Nephron (organoid): ENCODE measurements at regions not wholly inside any gene's neighbourhood (a gene's known extent, or its start where the extent isn't known, plus 50 kb on each side); places are given as distances from the start of the nearest gene placed in this dataset.
A peak's percentile ranks its signal among the peaks of the same experiment; 100 is the strongest.

Experiments
- H3K27ac Mint-ChIP-seq, 3 experiments: 2 replicates each; pipeline ENCODE4 v1.8.0; 2020; ENCODE audit warnings: mixed read lengths in 3 of 3, mild to moderate bottlenecking in 2 of 3, moderate library complexity in 1 of 3
- H3K27me3 Mint-ChIP-seq: 2 replicates; pipeline ENCODE4 v1.8.0; 2021; ENCODE audit warnings: low read depth, mild to moderate bottlenecking, moderate library complexity, mixed read lengths
- H3K36me3 Mint-ChIP-seq: 2 replicates; pipeline ENCODE4 v1.8.0; 2020; ENCODE audit warnings: low read depth, mixed read lengths
- H3K4me1 Mint-ChIP-seq: 2 replicates; pipeline ENCODE4 v1.8.0; 2020; ENCODE audit warnings: mixed read lengths
- H3K4me3 Mint-ChIP-seq, 3 experiments: 2 replicates each; pipeline ENCODE4 v1.8.0; 2020; ENCODE audit warnings: mild to moderate bottlenecking in 3 of 3, mixed read lengths in 3 of 3, moderate library complexity in 2 of 3
- H3K9me3 Mint-ChIP-seq: 2 replicates; pipeline ENCODE4 v1.8.0; 2020; ENCODE audit warnings: mixed read lengths
- TF ChIP-seq, protein P1 (sequence below), 3 experiments: fragments of 200-600 bp; sonication (generic); IDR thresholded peaks; one replicate each; pipeline ENCODE4 v1.5.0; 2021; ENCODE audit warnings: antibody characterized with exemption in 3 of 3; ENCODE audit not compliant: unreplicated experiment in 3 of 3

DNA sequence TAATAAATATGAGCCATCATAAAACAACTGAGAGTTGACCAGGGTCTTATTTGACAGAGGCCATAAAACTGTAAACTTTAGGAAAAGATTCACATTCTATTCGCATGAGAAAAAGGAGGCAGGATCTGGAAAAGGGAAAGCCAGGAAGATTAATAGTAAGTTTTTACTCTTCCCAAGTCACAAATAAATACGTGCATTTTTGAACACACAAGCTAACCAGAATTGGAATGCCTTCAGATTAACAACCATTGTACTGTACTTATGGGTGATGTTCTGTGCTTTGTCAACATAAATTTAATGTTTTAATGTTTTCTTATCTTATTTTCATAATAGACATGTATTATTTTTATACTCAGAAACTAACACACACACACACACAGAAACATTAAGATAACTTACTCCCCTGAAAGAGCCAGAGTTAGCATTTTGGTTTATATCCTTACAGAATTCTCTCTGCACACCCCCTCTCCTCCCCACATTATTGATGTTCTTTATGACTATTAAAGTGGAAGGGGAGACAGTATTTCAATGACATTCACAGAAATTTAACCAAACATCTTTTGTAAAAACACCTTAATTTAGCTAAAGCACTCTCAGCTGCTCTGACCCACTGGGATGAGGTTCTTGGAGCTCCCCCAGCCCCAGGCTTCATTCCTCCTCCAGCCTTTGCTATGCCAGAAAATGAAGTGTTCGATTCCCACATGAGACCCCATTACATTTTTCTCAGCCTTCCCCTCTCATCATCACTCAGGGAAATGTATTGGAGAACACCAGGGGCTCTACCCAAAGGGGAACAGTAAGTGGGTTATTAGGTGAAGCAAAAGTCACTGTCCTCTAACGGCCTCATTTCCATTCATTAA, 155.5 kb downstream of the ESM1 start:
- H3K27me3 Mint-ChIP-seq: no peaks in the 10 kb centered on the region
- H3K27ac Mint-ChIP-seq: peak overlapping the region; percentile 81 to 91 (median 90)
- peaks cover 2% of the 10 kb centered on the region for H3K9me3 Mint-ChIP-seq
- TF ChIP-seq, protein P1, sequence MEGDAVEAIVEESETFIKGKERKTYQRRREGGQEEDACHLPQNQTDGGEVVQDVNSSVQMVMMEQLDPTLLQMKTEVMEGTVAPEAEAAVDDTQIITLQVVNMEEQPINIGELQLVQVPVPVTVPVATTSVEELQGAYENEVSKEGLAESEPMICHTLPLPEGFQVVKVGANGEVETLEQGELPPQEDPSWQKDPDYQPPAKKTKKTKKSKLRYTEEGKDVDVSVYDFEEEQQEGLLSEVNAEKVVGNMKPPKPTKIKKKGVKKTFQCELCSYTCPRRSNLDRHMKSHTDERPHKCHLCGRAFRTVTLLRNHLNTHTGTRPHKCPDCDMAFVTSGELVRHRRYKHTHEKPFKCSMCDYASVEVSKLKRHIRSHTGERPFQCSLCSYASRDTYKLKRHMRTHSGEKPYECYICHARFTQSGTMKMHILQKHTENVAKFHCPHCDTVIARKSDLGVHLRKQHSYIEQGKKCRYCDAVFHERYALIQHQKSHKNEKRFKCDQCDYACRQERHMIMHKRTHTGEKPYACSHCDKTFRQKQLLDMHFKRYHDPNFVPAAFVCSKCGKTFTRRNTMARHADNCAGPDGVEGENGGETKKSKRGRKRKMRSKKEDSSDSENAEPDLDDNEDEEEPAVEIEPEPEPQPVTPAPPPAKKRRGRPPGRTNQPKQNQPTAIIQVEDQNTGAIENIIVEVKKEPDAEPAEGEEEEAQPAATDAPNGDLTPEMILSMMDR (IDR thresholded peaks at IDR 0.05; ENCODE audit: unreplicated experiment in 3 of 3): no peak
- peaks cover 32% of the 10 kb centered on the region for H3K4me1 Mint-ChIP-seq
- H3K4me3 Mint-ChIP-seq: no peak overlapping the region
- no peaks in the 10 kb centered on the region for H3K36me3 Mint-ChIP-seq

DNA sequence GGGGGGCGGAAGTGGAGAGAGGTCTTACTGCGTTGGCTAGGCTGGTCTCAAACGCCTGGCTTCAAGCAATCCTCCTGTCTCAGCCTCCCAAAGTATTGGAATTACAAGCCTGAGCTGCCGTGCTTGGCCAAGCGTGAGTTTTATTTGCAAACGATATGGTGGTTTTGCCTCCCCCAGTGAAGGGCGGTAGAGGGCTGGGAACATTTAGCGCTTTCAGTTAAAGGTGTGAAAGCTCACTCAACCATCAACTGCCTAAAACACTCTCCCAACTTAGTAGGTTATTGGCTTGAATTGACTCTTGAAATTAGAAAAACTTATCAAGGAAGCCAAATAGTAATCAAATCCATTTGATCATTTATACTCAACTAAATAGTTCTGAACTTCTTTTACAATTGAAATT, 156.3 kb downstream of the ESM1 start:
- peaks cover 2% of the 10 kb centered on the region for H3K9me3 Mint-ChIP-seq
- peaks cover 32% of the 10 kb centered on the region for H3K4me1 Mint-ChIP-seq
- H3K36me3 Mint-ChIP-seq: no peaks in the 10 kb centered on the region
- H3K27me3 Mint-ChIP-seq: no peaks in the 10 kb centered on the region
- H3K27ac Mint-ChIP-seq: peak overlapping the region; percentile 81 to 91 (median 90)
- no peak overlapping the region for H3K4me3 Mint-ChIP-seq
- TF ChIP-seq, protein P1 (IDR thresholded peaks at IDR 0.05; ENCODE audit: unreplicated experiment in 3 of 3): no peak

DNA sequence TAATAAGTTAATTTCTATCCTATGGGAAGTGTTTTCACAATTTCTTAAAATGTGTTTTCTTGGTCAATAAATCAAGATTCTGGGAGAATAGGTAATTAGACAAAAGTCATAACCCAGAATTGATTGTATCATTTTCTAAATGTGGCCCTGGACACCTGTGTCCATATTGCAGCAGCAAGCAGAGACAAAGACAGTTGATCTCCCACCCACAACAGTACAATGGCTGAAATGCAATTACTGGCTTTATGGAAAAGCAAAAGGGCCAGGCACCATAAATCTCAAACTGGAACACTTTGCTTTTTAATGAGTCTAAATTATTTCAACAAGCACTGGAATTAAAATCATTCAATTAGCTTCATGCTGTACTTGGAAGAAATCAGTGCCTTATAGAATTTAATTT, 157.2 kb downstream of the ESM1 start:
- TF ChIP-seq, protein P1 (IDR thresholded peaks at IDR 0.05; ENCODE audit: unreplicated experiment in 3 of 3): no peak
- peak overlapping the region; percentile 64 to 90 (median 81) for H3K27ac Mint-ChIP-seq
- H3K36me3 Mint-ChIP-seq: no peaks in the 10 kb centered on the region
- no peak overlapping the region for H3K4me3 Mint-ChIP-seq
- H3K4me1 Mint-ChIP-seq: peaks cover 32% of the 10 kb centered on the region
- H3K27me3 Mint-ChIP-seq: no peaks in the 10 kb centered on the region
- H3K9me3 Mint-ChIP-seq: peaks cover 2% of the 10 kb centered on the region

GRCh38 chr5:54825005-54825404, 160.4 kb downstream of the ESM1 start:
- Mint-ChIP-seq H3K27ac (no peak overlapping the region), H3K9me3 (peaks cover 2% of the 10 kb centered on the region), H3K27me3 (no peaks in the 10 kb centered on the region), H3K4me3 (no peak overlapping the region), H3K36me3 (no peaks in the 10 kb centered on the region), H3K4me1 (peaks cover 26% of the 10 kb centered on the region)
- TF ChIP-seq, protein P1 (IDR thresholded peaks at IDR 0.05; ENCODE audit: unreplicated experiment in 3 of 3): no peak

GRCh38 chr5:54823006-54823405, 162.4 kb downstream of the ESM1 start:
- peaks cover 5% of the 10 kb centered on the region for H3K9me3 Mint-ChIP-seq
- H3K36me3 Mint-ChIP-seq: no peaks in the 10 kb centered on the region
- peaks cover 10% of the 10 kb centered on the region for H3K4me1 Mint-ChIP-seq
- no peak overlapping the region for H3K27ac Mint-ChIP-seq
- TF ChIP-seq, protein P1 (IDR thresholded peaks at IDR 0.05; ENCODE audit: unreplicated experiment in 3 of 3): no peak
- no peaks in the 10 kb centered on the region for H3K27me3 Mint-ChIP-seq
- no peak overlapping the region for H3K4me3 Mint-ChIP-seq

DNA sequence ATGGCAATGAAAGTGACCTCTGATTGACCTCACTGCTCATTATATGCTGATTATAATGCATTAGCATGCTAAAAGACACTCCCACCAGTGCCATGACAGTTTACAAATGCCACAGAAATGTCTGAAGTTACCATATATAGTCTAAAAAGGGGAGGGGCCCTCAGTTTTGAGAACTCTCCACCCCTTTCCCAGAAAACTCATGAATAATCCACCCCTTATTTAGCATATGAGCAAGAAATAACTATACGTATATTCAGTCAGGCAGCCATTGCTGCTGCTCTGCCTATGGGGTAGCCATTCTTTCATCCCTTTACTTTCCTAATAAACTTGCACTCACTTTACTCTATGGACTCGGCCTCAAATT, 163.1 kb downstream of the ESM1 start:
- H3K4me1 Mint-ChIP-seq: peaks cover 9% of the 10 kb centered on the region
- H3K36me3 Mint-ChIP-seq: no peaks in the 10 kb centered on the region
- H3K27me3 Mint-ChIP-seq: no peaks in the 10 kb centered on the region
- H3K27ac Mint-ChIP-seq: no peak overlapping the region
- no peak overlapping the region for H3K4me3 Mint-ChIP-seq
- TF ChIP-seq, protein P1 (IDR thresholded peaks at IDR 0.05; ENCODE audit: unreplicated experiment in 3 of 3): no peak
- H3K9me3 Mint-ChIP-seq: peaks cover 5% of the 10 kb centered on the region
